KG1 (cell line): ENCODE measurements at regions not wholly inside any gene's neighbourhood (a gene's known extent, or its start where the extent isn't known, plus 50 kb on each side); places are given as distances from the start of the nearest gene placed in this dataset.

Experiments used
- DNase-seq: peaks from one replicate; lab custom pipeline; 2025; lab: John Stamatoyannopoulos, UW

DNA sequence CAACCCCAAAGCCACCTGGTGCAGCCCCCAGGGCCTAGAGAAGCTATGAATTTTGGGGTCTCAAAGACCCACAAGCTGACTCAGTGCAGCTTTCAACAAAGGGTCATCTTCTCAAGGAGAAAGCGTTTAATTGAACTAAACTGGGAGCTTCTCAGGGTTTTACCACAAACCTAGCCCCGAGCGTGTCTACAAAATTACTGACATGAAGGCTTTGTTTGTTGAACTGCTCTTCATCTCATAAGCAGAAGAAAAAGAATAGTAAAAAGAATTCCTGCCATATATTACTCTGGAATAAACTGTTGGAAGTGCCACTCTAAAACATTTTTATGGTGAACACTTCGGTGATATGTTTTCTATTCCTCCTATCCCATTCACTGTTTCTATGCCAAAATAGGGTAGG lies 50.8 kb upstream of the INCENP start:
- no peak for DNase-seq

DNA sequence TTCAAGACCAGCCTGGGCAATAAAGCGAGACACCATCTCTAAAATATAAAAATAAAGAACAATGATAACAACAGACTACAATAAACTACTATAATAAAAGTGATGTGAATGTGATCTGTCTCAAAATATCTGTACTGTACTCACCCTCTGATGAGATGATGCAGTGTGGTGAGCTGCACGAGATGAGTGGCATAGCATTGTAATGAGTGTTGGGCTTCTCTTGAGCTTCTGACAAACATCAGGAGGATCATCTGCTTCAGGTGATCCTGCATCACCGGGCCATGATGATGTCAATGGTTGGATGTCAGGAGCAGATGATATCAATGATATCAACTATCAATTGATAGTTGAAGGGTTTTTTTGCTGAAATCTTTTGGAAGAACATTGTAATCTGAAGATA lies 52.4 kb upstream of the INCENP start:
- DNase-seq = no peak

DNA sequence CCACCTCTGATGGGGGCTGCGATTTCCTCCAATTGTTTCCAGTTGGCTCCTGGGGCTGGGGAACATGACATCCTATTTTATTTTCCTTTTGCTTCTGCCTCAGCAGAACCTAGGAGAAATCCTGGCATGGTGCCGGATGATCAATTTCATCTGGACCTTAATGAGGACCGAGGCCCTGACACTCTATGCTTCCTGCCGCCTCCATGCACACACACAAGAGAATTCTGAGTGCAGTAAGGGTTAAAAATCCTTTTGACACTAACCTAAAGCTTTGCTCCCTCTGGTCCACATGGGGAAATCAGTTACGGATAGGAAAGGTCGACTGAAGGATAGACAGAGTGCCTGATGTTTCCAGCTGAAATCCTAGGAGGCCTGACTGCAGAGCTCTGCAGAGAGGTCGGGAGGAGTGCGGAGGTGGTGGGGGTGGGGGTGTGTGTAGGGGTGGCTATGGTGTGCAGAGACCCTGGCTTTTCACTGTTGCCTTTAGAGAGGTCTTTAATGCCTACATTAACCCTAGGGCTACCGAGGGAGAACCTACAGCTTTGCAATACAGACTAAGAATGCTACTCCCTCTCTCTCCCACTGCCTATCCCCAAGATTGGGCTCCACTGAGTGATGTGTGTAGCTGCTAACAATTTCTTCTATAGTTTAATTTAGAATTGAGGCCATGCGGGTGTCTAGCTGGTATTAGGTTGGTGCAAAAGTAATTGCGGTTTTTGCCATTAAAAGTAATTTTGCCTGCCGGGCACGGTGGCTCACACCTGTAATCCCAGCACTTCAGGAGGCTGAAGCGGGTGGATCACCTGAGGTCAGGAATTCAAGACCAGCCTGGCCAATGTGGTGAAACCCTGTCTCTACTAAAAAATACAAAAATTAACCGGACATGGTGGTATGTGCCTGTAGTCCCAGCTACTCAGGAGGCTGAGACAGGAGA lies 53.6 kb upstream of the INCENP start:
- DNase-seq = no peak

DNA sequence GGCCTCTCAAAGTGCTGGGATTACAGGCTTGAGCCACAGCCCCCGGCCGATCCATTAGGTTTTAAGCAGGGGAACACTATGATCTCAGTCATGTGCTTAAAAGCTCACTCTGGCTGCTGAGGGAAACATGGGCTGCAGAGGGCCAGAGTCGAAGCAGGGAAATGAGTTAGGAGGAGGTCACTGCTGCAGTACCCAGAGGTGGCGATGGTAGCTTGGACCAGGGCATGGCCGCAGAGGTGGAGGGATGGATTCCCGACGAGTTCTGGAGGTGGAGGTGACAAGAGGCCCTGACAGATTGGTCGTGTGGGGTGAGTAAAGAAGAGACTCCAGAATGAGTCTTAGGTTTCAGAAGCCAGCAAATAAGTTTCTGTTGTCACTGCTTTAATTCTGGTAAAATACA lies 54.4 kb upstream of the INCENP start:
- DNase-seq = no peak

DNA sequence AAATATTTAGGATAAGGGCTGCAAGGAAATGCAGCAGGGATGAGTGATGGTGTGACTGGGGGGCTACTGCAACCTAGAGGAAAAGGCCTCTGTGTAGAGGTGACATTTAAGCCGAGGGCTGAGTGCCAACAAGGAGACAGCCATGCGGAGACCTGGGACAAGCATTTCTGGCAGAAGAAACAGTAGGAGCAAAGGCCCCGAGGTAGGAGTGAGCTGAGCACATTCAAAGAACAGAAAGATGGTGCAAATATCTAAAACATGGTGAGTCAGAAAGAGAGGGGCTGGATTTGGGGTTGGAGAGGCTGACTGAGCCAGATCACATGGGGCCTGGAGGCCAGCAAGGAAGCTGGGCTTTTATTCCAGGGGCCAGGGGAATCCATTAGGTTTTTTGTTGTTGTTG lies 55.1 kb upstream of the INCENP start:
- no peak for DNase-seq

DNA sequence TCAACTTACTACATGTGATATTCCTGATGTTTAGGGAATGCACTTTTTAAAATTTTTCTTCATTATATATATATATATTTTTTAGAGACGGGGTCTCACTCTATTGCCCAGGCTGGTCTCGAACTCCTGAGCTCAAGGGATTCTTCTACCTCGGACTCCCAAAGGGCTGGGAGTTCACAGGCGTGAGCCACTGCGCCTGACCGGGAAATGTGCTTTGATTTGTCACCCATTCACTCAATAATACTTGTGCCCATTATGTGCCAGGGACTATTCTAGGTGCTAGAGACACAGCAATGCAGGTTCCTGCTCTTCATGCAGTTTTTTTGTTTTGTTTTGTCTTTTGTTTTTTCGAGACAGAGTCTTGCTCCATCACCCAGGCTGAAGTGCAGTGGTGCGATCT lies 56.1 kb upstream of the INCENP start:
- no peak for DNase-seq

DNA sequence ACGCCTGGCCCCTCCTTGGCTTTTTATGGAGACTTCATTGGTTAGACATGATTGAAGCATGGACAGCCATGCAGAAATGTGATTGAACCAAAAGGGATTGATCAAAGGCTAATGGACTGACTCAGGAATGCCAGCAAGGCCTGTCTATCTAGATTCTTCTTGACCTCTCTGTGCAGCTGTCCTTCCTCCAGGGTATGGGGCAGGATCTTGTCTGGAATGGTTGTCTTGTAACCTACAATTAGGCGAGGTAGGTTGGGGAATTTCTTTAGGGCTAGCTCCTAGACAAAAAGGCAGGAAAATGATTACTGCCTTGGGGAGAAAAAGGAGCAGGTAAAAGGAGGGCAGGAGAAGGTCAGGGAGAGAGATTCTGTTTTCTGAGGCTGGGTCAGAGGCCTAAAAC lies 59.6 kb upstream of the INCENP start:
- no peak for DNase-seq

DNA sequence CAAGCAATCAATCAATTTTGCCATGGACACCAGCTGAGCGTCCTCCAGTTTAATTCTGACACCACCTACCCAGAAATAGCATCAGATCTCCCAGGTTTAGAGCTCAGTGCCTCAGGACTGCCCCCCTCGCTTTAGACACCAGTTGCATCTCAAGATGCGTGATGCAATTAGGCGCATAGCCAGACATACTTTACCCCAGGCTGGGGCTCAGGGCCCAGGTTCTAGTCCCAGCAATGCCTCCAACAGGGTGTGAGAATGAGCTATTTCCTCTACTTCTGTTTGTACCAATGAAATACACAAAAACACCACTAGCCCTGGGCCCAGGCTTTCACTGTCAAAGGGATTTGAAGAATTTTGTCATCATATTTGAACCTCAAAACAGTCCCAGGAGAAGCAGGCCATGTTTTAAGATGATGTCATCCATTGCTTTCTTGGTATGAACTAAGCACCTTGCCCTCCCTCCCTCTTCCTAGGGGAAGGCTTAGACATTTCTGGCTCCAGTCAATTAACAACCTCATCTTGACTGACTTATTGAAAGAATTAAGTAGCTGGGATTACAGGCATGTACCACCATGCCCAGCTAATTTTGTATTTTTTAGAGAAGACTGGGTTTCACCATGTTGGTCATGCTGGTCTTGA lies 61.5 kb upstream of the INCENP start:
- DNase-seq = no peak

DNA sequence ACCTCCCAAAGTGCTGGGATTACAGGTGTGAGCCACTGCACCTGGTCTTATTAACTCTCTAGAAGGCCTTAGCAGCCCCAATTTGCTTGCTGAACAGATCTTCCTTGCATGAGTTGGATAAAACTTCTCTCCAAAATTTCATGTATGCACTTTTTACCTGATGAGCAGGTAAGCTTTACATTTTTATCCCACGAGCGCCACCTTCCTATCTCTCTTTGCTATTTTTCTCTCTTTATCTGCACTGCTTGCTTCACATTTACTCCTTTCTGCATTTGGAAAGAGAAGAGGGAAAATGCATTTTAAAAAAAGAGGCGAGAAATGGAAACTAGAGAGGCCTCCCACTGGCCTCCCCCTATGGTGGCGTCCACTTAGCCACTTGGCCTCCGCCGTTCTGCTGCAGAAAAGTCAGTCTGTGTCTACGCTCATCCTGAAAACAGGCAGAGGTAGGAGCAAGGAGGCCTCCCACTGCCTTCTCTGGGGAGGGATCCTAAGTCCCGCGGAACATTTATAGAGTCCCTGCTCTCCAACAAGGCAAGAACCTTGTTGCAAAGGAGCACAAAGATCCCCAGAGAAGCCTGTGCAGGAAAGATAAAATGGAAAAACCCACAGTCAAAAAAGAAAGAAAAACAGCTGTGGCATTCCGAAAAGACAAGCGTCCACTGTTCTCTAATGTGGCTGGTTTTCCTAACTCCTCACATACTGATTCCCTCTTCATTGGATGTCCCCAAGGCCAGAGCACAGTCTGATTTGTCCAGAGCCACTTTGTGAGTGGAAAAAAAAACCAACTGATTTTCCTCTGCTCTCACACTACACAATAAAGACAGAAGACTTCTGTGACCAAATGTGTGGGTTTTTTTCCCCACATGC lies 62.2 kb upstream of the INCENP start:
- DNase-seq = no peak

DNA sequence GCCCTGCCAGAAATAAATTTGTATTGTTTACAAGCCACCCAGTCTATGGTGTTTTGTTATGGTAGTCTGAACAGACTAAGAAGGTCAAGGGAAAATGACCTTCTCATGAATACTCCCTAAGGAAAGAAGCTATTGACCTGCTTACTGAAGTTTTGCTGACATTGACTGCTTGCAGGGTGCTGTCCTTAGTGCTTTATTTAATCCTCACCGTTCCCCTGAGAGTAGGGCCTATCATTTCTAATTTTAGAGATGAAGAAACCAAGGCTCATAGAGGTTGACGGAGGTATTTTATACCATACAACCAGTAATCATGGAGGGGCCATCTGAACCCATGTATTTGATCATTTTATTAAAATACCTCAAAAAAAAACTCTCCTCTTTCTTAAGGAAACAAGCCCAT lies 66.7 kb upstream of the INCENP start:
- DNase-seq = no peak

DNA sequence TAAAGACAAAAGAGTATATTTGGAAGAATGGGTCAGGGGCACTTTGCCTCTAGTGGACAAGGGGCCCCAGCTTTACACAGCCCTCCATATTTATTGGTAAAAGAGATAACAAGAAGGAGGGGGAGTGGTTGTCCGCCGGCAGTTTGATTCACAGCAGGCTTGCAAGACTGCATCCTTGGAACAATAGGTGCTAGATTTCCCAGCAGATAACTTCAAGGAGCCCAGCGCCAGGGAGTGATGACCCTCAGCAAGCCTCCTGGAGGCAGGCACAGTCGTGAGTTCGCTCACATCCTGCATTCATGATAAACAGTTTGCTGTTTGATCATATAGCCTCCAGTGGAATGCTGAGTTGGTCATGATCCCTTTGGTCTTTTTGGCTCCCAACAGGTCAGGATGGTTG lies 67.8 kb upstream of the INCENP start:
- no peak for DNase-seq

DNA sequence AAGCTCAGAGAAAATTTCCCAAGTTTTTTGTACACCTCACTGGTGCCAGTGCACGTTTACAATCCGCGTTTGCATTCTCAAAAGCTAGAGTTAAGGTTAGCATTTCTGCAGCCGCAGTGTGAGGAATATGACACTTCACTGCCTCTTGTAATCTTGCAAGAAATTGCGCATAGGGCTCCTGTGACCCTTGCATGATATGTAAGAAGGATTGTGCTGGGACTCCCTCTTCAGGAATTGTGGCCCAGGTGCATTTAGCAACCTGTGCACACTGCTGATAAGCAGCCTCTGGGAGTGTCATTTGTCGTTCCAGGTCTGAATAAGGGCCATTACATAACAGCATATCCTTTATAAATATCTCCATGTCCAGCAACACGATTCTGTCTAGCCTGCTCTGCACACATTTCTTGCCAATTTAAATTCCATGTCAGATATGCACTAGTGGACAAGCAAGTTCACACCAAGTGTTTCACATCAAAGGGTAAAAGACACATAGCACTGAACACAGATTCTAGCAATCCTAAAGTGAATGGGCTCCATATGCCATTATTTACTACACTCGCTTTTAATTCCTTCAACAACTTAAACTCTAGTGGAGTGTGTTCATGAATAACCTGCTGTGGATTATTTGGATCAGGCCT lies 69.2 kb upstream of the INCENP start:
- no peak for DNase-seq

DNA sequence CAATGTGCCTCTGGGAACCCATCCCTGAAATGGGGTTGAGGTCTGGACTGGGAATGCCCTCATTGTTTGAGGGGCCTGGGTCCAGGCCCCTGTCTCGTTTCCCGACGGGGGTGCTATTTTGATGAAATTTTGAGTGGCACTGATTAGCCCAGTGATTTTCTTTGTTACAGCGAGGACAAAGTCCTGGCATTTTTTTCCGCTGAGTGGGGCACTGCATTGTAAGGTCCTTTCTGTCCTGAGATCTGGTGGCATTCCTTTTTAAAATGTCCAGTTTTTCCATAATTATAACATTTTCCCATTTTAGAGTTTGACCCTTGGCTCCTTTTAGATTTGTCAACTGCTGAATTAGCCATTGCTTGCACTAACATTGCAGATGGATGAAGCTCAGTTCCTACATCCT lies 69.7 kb upstream of the INCENP start:
- DNase-seq = no peak

DNA sequence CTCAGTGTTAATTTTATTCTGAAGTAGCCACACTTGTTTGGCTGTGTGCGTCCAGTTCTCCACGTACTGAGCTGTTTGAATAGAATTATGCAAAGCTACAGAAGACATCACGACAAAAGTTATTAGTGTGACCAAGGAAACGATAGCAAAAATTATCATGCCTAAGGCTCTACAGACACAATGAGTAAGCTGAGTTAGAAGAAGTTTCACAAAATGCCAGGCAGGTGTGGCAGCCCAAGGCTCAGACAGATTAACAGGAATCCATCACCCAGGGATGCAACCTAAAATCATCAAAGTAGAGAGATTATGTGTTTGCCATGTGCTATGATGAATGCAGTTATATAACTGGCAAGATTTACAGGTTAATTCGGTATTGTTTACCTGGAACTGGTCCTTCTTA lies 73.1 kb upstream of the INCENP start:
- no peak for DNase-seq

DNA sequence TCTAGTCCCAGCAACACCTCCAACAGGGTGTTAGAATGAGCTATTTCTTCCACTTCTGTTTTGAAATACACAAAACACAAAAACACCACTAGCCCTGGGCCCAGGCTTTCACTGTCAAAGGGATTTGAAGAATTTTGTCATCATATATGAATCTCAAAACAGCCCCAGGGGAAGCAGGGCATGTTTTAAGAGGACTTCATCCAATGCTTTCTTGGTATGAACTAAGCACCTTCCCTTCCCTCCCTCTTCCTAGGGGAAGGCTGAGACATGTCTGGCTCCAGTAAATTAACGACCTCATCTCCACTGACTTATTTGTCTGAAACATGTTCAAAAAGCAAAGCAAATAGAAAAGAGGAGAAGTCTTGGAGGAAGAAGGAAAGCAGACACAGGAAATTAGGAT lies 75.7 kb upstream of the INCENP start:
- DNase-seq = no peak

DNA sequence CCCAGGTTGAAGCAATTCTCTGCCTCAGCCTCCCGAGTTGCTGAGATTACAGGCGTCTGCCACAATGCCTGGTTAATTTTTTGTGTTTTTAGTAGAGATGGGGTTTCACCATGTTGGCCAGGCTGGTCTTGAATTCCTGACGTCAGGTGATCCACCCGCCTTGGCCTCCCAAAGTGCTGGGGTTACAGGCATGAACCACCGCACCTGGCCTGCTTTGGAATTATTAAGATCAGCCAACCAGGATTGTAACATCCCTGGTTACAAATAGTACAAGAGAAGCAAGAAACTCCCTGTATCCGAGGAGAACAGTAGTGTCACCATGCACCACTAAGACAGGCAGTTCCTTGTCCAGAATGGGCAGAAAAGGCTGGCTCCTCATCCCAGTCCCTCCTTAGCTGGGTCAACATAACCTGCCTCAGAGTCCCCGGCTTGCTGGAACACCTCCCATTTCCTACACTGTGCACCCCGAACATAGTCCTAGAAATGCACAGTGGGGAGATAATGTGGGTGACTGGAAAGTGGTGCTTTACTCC lies 77.2 kb upstream of the INCENP start:
- DNase-seq = no peak

DNA sequence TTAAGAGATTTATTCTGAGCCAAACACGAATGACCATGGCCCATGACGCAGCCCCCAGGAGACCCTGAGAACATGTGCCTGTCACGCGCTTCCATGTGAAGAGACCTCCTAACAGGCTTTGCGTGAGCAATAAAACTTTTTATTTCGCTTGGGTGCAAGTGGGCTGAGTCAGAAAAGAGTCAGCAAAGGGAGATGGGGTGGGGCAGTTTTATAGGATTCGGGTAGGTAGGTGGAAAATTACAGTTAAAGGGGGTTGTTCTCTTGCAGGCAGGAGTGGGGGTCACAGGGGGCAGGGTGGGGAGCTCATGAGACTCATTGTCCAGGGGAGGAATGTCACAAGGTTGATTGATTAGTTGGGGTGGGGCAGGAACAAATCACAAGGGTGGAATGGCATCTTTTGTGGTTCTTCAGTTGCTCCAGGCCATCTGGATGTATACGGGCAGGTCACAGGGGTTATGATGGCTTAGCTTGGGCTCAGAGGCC lies 77.2 kb upstream of the FTH1 start:
- no peak for DNase-seq

DNA sequence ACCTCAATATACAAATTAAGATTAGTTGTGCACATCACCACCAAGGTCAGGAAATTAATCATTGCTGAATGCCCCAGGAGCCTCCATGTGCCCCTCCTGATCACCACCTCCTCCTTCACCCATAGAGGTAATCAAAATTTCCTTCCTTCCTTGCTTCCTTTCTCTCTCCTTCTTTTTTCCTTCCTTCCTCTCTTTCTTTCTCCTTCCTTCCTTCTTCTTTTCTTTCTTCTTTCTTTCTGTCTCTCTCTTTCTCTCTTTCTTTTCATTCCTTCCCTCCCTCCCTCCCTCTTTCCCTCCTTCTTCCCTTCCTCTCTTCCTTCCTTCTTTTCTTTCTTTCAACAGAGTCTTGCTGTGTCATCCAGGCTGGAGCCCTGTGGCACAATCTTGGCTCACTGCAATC lies 67.9 kb upstream of the FTH1 start:
- DNase-seq = no peak

DNA sequence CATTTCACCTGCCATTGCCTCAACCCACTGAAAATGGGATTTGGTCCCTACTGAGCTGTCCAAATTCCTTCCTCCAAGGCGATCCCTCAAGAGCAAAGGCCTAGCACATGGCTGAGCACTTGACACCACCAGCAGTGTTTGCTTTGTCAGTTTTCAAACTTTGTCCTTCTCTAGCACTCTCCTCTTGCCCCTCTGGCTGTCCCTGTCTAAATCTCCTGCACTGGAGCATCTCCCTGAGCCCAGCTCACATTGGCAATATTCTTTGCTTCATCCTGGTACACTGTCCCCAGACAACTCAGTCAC lies 66.6 kb upstream of the FTH1 start:
- no peak for DNase-seq

DNA sequence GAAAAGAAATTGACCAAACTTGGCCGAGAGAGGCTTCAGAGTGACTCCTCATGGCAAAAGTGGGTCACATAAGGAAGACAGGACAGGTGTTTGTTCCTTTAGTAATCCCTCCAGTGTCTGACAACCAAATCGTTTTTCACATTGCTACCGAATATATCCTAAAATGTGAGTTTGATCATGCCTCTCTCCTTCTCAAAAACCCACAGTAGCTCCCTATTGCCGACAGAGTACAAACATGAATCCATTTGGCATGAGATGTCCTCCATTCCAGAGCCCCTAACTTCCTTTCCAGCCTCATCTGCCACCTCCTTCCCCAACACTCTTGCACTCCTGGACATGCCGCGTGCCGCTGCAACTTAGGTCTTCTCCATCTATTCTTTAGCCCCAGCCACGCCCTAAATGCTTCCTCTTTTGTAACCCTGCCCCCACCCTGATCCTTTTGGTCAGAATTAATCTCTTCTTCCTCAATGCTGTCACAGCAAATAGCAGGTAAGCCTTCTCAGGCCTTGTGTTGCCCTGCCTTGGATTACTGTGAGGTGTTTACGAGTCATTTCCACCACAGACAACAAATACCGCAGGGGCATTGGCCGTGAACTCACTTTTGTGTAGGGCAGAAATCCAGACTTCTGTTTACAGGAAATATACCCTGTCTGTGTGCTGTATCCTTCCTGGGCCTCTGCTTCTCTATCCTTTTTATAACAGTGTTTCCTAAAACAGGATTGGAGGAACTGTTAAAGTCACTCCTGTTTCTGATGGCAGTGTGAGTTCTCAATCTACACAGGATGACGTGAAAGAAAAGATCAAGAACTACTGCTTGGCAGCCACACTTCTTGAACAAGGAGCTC lies 66.0 kb upstream of the FTH1 start:
- DNase-seq = no peak

DNA sequence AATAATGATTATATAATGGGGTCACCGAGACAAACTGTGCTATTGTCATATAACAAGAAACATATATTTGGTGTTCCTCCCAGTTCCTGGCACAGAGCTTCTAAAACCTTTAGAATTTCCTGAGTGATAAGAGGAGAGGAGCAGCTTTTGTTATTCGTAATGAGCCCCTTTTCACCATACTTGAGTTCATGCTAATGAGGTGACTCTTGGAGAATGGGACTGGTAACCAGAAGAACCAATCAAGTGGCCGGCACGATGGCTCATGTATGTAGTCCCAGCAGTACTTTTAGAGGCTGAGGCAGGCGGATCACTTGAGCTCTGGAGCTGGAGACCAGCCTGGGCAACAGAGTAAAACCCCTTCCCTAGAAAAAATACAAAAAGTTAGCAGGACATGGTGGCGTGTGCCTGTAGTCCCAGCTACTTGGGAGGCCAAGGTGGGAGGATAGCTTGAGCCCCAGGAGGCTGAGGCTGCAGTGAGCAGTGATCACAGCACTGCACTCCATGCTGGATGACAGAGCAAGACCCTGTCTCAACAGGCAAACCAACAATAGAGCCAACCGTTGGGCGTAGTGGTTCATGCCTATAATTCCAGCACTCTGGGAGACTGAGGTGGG lies 62.7 kb upstream of the FTH1 start:
- no peak for DNase-seq
